Hindlimb muscle (tissue), 1 donor: ENCODE measurements at regions not wholly inside any gene's neighbourhood (a gene's known extent, or its start where the extent isn't known, plus 50 kb on each side); places are given as distances from the start of the nearest gene placed in this dataset.
"Not testable (repeated sequence)": the region's sequence is repeated elsewhere in the genome, so short reads cannot be mapped to it uniquely, and the experiment has no call there.

Source experiments
- DNase-seq: peaks from one replicate; pipeline ENCODE4 v3.0.0-alpha.2; 2013

- DNase-seq = no peak
These were observed 284.4 kb upstream of the FGF16 start for GRCh38 chrX:77162777-77163176.

GRCh38 chrX:77167993-77168392 is 279.2 kb upstream of the FGF16 start:
- DNase-seq = no peak

DNA sequence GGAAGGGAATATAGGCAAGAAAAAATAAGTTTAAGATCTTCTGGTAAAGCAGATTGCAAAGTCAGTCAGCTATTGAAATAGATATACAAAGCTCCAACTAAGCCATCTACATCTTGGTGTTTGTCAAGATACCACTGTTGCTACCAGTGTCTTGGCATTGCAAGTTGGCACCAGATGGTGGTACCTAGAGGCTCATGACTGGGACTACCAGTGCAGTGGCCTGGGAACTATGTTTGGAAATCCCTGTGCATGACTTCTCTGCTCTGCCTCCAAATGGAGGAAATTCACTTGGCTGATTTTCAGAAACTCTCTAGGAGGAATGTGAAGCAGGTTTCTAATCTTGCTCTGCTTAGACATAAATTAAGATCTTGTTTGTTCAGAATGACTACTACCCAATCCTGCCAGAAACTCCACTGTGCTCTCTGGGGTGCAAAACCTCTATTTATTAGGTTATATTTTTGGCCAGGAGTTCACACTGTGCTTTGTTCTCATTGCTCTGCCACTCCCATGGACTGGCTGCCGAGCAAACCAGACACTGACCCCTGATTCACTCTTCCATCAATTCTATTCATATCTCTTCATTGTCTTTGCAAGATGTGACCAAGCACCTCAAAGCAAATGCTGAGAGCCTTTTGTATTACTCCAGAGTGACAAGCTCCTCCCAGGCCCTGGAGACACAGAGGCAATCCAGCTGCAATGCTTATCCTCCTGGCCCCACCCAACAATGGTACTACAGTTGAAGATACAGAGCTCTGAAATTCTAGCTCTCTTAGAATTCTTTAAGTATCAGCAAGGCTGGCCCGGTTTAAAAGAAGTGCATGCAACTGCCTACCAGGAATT is 272.3 kb upstream of the FGF16 start:
- DNase-seq = no peak

- DNase-seq = no peak
These were observed 246.5 kb upstream of the FGF16 start for GRCh38 chrX:77200663-77201062.

DNA sequence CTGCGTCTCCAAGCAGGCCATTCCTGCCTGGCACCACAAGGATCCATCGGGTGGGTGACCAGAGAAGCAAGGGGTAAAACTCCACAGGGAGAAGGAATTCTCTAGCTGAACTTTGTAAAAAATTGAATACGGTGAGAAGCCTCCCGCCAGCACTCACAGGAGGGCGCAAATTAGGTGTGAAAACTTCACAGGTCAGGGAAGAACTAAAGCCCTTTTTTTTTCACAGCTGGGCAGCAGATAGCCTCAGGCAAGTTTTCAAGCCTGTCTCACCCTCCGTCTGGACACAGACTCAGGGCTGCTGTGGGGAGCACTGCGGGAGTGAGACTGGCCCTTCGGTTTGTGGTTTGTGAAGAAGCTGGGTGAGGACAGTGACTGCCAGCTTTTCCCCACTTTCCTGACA is 224.1 kb upstream of the FGF16 start:
- no peak for DNase-seq

GRCh38 chrX:77264490-77264889 is 182.7 kb upstream of the FGF16 start:
- no peak for DNase-seq

- DNase-seq = no peak
These were observed 171.8 kb upstream of the FGF16 start for GRCh38 chrX:77275392-77275791.

DNA sequence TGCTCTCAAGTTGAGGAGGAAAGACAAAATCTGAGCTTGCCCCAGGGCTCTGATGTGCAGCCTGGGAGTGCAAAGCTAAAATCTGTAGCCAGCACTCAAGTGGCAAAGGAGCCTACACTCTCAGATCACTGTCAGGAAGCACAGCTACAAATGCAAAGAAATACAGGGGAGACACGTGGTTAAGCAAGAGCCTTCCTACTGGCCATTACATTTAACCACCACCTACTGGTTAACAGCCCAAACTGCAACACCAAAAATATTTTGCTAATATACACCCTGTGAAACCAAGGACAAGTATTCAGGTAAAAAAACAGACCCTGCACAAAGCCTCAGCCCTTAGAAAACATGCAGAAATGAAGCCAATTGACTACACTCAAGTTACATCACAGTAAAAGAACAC is 170.4 kb upstream of the FGF16 start:
- no peak for DNase-seq

GRCh38 chrX:77277911-77278310 is 169.3 kb upstream of the FGF16 start:
- DNase-seq = no peak

- DNase-seq = not testable (repeated sequence)
These were observed 167.8 kb upstream of the FGF16 start for GRCh38 chrX:77279373-77279772.

- DNase-seq = no peak
These were observed 153.7 kb upstream of the FGF16 start for GRCh38 chrX:77293331-77293995.

- no peak for DNase-seq
These were observed 148.9 kb upstream of the FGF16 start for GRCh38 chrX:77298296-77298695.

GRCh38 chrX:77298790-77299189 is 148.4 kb upstream of the FGF16 start:
- DNase-seq = no peak

DNA sequence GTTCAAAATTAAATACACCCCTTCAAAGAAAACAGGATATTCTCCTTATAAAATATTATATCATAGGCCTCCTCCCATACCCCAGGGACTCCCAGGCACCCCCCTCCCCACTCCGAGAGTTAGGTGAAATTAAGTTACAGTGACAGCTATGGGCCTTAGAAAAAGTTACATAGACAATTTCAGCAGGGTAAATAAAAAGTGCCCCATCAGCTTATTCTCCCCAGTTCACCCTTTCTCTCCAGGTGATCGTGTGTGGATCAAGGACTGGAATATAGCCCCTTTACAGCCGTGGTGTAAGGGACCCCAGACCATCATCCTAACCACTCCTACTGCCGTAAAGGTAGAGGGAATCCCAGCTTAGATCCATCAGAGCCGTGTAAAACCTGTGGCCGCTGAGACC is 147.6 kb upstream of the FGF16 start:
- no peak for DNase-seq

DNA sequence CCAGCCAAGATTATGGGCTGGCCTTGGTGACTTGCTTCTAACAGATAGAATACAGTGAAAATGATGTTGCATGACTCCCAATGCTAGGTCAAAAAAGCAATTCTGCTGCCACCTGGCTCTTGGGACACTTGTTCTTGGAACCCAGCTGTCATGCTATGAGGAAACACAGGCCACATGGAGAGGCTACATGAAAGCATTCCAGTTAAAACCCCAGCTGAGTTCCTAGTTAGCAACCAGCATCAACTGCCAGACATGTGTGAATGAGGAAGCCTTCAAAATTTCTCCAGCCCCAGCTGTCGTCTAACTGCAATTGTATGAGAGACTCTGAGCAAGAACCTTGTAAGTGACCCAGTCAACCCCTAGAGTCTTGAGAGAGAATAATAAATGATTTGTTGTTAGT is 105.2 kb upstream of the FGF16 start:
- peak; percentile 34 for DNase-seq

DNA sequence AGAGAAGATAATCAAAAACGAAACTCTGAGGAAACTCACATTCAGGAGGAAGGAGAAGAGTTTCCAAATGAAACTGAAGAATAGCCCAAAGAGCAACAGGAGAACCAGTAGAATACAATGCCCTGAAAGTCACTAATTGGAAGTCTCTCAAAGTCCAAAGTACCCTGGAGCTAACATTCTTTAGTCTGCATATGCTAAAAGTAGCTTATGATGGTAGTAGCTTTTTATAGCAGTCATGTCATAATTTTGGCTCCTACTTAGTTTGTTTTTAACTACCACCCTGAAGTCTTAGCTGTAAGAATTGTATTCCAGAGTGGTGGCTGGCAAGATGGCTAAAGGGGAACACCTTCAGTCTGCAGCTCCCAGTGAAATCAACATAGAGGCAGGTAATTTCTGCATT is 100.3 kb upstream of the FGF16 start:
- no peak for DNase-seq

GRCh38 chrX:77347572-77347971 is 99.6 kb upstream of the FGF16 start:
- no peak for DNase-seq

DNA sequence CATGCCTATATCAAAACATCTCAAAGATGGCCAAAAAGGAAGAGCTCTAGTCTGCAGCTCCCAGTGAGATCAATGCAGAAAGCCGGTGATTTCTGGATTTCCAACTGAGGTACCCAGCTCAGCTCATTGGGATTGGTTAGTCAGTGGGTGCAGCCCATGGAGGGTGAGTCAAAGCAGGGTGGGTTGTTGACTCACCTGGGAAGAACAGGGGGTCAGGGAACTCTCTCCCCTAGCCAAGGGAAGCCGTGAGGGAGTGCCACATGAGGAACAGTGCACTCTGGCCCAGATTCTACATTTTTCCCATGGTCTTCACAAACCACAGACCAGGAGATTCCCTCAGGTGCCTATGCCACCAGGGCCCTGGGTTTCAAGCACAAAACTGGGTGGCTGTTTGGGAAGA is 57.3 kb upstream of the FGF16 start:
- DNase-seq = no peak

- not testable (repeated sequence) for DNase-seq
These were observed 56.8 kb upstream of the FGF16 start for GRCh38 chrX:77390365-77390764.

- no peak for DNase-seq
These were observed 50.4 kb upstream of the FGF16 start for GRCh38 chrX:77396781-77397180.
